ENCODE measurements at regions not wholly inside any gene's neighbourhood (a gene's known extent, or its start where the extent isn't known, plus 50 kb on each side); places are given as distances from the start of the nearest gene placed in this dataset.

- no peak for FAIRE-seq
- no peak for TF ChIP-seq CTCF (IDR thresholded peaks at IDR 0.05; ENCODE audit: insufficient read depth, missing control alignments)
- DNase-seq (ENCODE audit: insufficient read length, low spot score) = no peak
Measured at GRCh38 chr3:176785171-176785570, 412.1 kb downstream of the TBL1XR1 start.

GRCh38 chr3:176780766-176781165 is 416.5 kb downstream of the TBL1XR1 start:
- DNase-seq (ENCODE audit: insufficient read length, low spot score) = no peak
- TF ChIP-seq CTCF (IDR thresholded peaks at IDR 0.05; ENCODE audit: insufficient read depth, missing control alignments) = no peak
- no peak for FAIRE-seq

GRCh38 chr3:176776622-176777175 is 420.6 kb downstream of the TBL1XR1 start:
- FAIRE-seq (no peak), DNase-seq (ENCODE audit: insufficient read length, low spot score) (no peak)
- no peak for TF ChIP-seq CTCF (IDR thresholded peaks at IDR 0.05; ENCODE audit: insufficient read depth, missing control alignments)

- DNase-seq (ENCODE audit: insufficient read length, low spot score) (no peak), FAIRE-seq (no peak)
- no peak for TF ChIP-seq CTCF (IDR thresholded peaks at IDR 0.05; ENCODE audit: insufficient read depth, missing control alignments)
Measured at GRCh38 chr3:176769547-176770190, 427.6 kb downstream of the TBL1XR1 start.

- no peak for TF ChIP-seq CTCF (IDR thresholded peaks at IDR 0.05; ENCODE audit: insufficient read depth, missing control alignments)
- no peak for DNase-seq (ENCODE audit: insufficient read length, low spot score)
Measured at GRCh38 chr3:176767385-176767784, 429.9 kb downstream of the TBL1XR1 start.

GRCh38 chr3:176766862-176767261 is 430.4 kb downstream of the TBL1XR1 start:
- FAIRE-seq (no peak), DNase-seq (ENCODE audit: insufficient read length, low spot score) (no peak)
- no peak for TF ChIP-seq CTCF (IDR thresholded peaks at IDR 0.05; ENCODE audit: insufficient read depth, missing control alignments)

More at GRCh38 chr3:176767385-176767784, 429.9 kb downstream of the TBL1XR1 start:
- no peak for FAIRE-seq

- no peak for TF ChIP-seq CTCF (IDR thresholded peaks at IDR 0.05; ENCODE audit: insufficient read depth, missing control alignments)
- DNase-seq (ENCODE audit: insufficient read length, low spot score) = no peak
- FAIRE-seq = no peak
Measured at GRCh38 chr3:176765382-176765900, 431.8 kb downstream of the TBL1XR1 start.

Measured in D721Med (cell line).